Erythroblast (primary cell): ENCODE measurements at regions not wholly inside any gene's neighbourhood (a gene's known extent, or its start where the extent isn't known, plus 50 kb on each side); places are given as distances from the start of the nearest gene placed in this dataset.

Experiments
- DNase-seq, 2 experiments: peaks; one replicate each; lab custom pipeline; 2025; lab: John Stamatoyannopoulos, UW
- GATA1 ChIP-seq: IDR thresholded peaks from 2 replicates; pipeline ENCODE4 v1.6.1; 2011; ENCODE audit warnings: low read depth, mild to moderate bottlenecking, control low read depth, low read length, moderate library complexity
- POLR2A ChIP-seq: IDR thresholded peaks from 2 replicates; pipeline ENCODE4 v1.6.1; 2011; ENCODE audit warnings: mild to moderate bottlenecking, low read length

- TF ChIP-seq GATA1 (no peak), POLR2A (no peak)
- DNase-seq, result no peak
Observed at GRCh38 chr2:114213808-114214207, 228.6 kb upstream of the DPP10 start.

DNA sequence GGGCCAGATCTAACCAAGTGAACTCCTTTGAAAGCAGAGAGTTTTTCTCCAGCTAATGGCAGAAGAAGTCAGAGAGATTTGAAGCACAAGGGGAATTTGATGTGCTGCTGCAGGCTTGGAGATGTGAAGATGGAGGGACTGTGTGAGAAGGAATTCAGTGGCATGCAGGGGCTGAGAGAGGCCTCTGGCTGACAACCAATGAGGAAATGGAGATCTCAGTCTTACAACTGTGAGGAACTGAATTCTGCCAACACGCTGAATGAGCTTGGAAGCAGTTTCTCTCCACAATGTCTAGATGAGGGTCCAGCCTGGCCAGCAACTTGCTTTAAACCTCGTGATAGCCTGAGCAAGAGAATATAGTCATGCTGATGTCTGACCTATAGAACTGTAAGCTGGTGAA, 224.1 kb upstream of the DPP10 start:
- no peak for DNase-seq
- TF ChIP-seq GATA1 (no peak), POLR2A (no peak)

GRCh38 chr2:114219456-114219855, 223.0 kb upstream of the DPP10 start:
- no peak for DNase-seq
- TF ChIP-seq GATA1 (no peak), POLR2A (no peak)

GRCh38 chr2:114222344-114222743, 220.1 kb upstream of the DPP10 start:
- TF ChIP-seq POLR2A (no peak), GATA1 (no peak)
- DNase-seq, result no peak

DNA sequence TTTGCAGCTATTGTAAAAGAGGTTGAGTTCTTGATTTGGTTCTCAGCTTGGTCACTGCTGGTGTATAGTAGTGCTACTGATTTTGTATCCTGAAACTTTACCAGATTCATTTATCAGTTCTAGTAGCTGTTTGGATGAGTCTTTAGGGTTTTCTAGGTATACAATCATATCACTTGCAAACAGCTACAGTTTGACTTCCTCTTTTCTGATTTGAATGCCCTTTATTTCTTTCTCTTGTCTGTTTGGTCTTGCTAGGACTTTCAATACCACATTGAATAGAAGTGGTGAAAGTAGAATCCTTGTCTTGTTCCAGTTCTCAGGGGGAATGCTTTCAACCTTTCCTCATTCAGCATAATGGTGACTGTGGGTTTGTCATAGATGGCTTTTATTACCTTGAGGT, 210.5 kb upstream of the DPP10 start:
- DNase-seq, result no peak
- no peak for TF ChIP-seq GATA1
- TF ChIP-seq POLR2A, result no peak

- no peak for TF ChIP-seq POLR2A
- TF ChIP-seq GATA1, result no peak
- DNase-seq, result no peak
Observed at GRCh38 chr2:114237331-114237730, 205.1 kb upstream of the DPP10 start.

- TF ChIP-seq POLR2A, result no peak
- TF ChIP-seq GATA1, result no peak
Observed at GRCh38 chr2:114238910-114239559, 203.4 kb upstream of the DPP10 start.

DNA sequence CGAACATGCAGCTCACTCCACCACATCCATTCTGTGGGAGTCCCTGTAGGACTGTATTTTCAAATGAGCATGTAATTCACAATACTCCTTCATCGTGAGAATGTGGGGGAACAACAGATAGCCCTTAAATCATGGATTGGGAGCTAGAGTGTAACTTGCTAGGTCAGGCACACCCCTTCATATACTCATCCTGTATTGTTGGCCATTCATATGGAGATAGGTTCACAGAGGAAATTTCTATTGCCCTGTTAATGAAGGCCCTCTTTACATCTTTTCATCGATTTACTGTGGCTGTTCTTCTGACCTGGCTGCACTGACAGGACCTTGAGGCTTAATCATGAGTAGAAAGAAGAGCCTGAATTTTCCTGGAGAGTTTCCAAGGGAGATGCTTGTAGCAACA, 193.8 kb upstream of the DPP10 start:
- TF ChIP-seq GATA1, result no peak
- no peak for DNase-seq

More at GRCh38 chr2:114238910-114239559, 203.4 kb upstream of the DPP10 start:
- no peak for DNase-seq

- DNase-seq, result no peak
- no peak for TF ChIP-seq POLR2A
- TF ChIP-seq GATA1, result no peak
Observed at GRCh38 chr2:114252713-114253112, 189.7 kb upstream of the DPP10 start.

DNA sequence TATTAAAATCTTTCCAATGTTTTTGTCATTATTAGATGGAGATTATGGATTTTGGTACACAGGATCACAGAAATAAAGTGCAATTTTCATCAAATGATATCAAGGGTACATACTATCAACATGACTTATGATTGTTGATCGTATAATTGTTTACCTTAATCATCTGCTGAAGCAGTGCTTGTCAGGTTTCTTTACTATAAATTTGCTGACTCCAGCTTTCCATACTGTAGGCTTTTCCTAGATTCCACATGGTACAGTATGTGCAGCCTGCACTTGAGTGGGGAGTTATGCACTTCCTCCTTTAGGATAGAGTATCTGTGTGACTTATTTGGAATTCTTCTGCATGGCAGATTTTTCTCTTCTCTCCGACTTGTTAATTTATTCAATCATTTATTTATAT, 187.6 kb upstream of the DPP10 start:
- no peak for DNase-seq
- TF ChIP-seq GATA1, result no peak
- no peak for TF ChIP-seq POLR2A

- no peak for DNase-seq
- TF ChIP-seq POLR2A, result no peak
- no peak for TF ChIP-seq GATA1
Observed at GRCh38 chr2:114259389-114259788, 183.1 kb upstream of the DPP10 start.

DNA sequence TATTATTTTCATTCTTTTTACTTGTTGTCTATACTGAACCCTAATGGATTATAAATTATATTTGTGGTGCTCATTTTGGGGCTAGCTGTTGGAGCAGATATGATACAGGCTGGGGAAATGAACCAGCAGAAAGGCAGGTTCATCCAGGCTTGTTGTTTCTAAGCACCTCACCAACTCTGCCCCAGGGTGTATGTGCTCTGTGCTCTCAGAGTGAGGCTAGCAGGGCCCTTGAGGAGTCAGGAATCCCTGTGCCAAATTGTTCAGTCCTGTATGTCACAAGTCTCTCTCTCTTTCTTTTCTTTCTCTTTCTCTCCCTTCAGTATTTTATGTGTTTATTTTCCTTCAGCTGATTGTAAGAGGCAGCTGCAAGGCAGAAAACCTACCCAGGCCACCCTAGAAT, 181.1 kb upstream of the DPP10 start:
- no peak for DNase-seq
- TF ChIP-seq POLR2A (no peak), GATA1 (no peak)

- TF ChIP-seq POLR2A (no peak), GATA1 (no peak)
- no peak for DNase-seq
Observed at GRCh38 chr2:114265261-114265660, 177.2 kb upstream of the DPP10 start.

GRCh38 chr2:114274957-114275356, 167.5 kb upstream of the DPP10 start:
- no peak for TF ChIP-seq POLR2A
- no peak for DNase-seq

DNA sequence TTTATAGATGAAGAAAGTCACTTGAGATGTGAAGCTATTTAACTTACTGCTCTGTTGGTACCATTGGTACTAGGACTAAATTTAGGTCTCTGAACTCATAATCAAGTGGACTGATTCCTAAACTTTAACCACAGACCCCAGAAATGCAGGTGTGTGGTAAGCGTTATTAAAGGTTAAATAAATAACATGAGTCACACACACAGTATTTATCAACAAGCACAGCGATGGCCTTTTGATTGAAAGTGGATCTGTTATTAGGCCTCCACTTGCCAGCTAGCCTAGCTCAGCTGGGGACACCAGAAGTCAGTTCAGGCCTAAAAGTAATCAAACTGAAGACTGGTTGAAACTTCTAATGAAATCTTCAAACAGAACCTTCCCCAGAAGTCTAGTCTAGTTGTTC, 161.3 kb upstream of the DPP10 start:
- no peak for DNase-seq
- no peak for TF ChIP-seq GATA1
- no peak for TF ChIP-seq POLR2A

DNA sequence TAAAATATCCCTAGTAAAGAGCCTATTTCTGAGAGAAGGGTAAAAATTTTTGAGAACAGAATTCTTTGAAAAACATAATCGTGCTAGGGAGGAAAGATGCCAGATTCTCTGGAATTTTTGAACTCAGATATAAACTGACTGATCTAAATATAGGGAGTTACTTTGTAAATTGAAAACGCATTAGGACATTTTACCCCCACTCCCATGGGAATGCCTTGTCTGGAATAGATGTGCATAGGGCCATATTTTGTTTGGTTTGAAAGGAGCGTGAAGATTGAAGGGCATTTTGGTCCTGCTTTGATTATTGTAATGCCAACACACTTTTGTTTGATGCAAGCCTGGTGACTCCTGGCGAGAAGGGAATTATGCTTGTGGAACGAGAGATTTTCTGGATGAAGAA, 158.7 kb upstream of the DPP10 start:
- no peak for TF ChIP-seq POLR2A
- no peak for TF ChIP-seq GATA1

GRCh38 chr2:114286438-114286837, 156.0 kb upstream of the DPP10 start:
- no peak for DNase-seq
- TF ChIP-seq GATA1, result no peak
- TF ChIP-seq POLR2A, result no peak

More for the DNA sequence above, 158.7 kb upstream of the DPP10 start:
- DNase-seq, result no peak
